ENCODE measurements at regions not wholly inside any gene's neighbourhood (a gene's known extent, or its start where the extent isn't known, plus 50 kb on each side); places are given as distances from the start of the nearest gene placed in this dataset.

GRCh38 chr1:81340239-81340638 lies 460.5 kb upstream of the ADGRL2 start:
- H3K9me3 ChIP-seq: no peaks in the 10 kb centered on the region
- no peaks in the 10 kb centered on the region for H3K27me3 ChIP-seq
- TF ChIP-seq CTCF (IDR thresholded peaks at IDR 0.05): no peak
- no peaks in the 10 kb centered on the region for H3K4me1 ChIP-seq (ENCODE audit: control insufficient read depth in 1 of 2, insufficient read depth in 1 of 2, low read depth in 1 of 2, low read length in 1 of 2)
- H3K36me3 ChIP-seq: no peaks in the 10 kb centered on the region
- H3K27ac ChIP-seq: no peak overlapping the region
- no peak overlapping the region for H3K4me3 ChIP-seq (ENCODE audit: low read depth in 1 of 2, low read length in 1 of 2)

- Histone ChIP-seq H3K27ac (no peak overlapping the region), H3K36me3 (no peaks in the 10 kb centered on the region), H3K4me3 (ENCODE audit: low read depth in 1 of 2, low read length in 1 of 2) (no peak overlapping the region), H3K27me3 (no peaks in the 10 kb centered on the region), H3K9me3 (no peaks in the 10 kb centered on the region), H3K4me1 (ENCODE audit: control insufficient read depth in 1 of 2, insufficient read depth in 1 of 2, low read depth in 1 of 2, low read length in 1 of 2) (no peaks in the 10 kb centered on the region)
- no peak for TF ChIP-seq CTCF (IDR thresholded peaks at IDR 0.05)
These were observed 463.5 kb upstream of the ADGRL2 start for GRCh38 chr1:81337226-81337625.

DNA sequence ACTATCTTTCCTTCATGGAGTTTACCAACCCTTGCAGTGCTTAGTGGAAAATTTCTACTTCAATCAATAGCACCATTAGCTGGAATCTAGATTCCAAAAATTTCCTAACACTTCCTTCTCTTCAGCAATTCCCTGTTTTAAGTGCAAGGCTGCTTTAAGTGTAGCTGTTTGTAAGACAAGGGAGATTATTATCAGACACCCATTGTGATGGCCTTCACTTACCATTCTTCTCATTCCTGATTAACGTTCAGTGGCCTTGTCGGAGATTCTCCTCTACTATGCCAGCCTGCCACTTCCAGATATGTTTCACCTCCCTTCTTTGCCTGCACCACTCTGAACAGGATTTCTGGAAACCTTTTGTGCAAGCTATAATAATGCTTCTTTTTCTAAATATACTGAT lies 464.9 kb upstream of the ADGRL2 start:
- no peaks in the 10 kb centered on the region for H3K4me1 ChIP-seq (ENCODE audit: control insufficient read depth in 1 of 2, insufficient read depth in 1 of 2, low read depth in 1 of 2, low read length in 1 of 2)
- no peak overlapping the region for H3K4me3 ChIP-seq (ENCODE audit: low read depth in 1 of 2, low read length in 1 of 2)
- H3K36me3 ChIP-seq: no peaks in the 10 kb centered on the region
- no peak for TF ChIP-seq CTCF (IDR thresholded peaks at IDR 0.05)
- no peak overlapping the region for H3K27ac ChIP-seq
- H3K9me3 ChIP-seq: no peaks in the 10 kb centered on the region
- no peaks in the 10 kb centered on the region for H3K27me3 ChIP-seq

- Histone ChIP-seq H3K36me3 (no peaks in the 10 kb centered on the region), H3K27me3 (no peaks in the 10 kb centered on the region), H3K4me3 (ENCODE audit: low read depth in 1 of 2, low read length in 1 of 2) (no peak overlapping the region), H3K4me1 (ENCODE audit: control insufficient read depth in 1 of 2, insufficient read depth in 1 of 2, low read depth in 1 of 2, low read length in 1 of 2) (no peaks in the 10 kb centered on the region), H3K9me3 (no peaks in the 10 kb centered on the region), H3K27ac (no peak overlapping the region)
- no peak for TF ChIP-seq CTCF (IDR thresholded peaks at IDR 0.05)
These were observed 470.2 kb upstream of the ADGRL2 start for GRCh38 chr1:81330521-81330920.

- Histone ChIP-seq H3K27me3 (no peaks in the 10 kb centered on the region), H3K36me3 (no peaks in the 10 kb centered on the region), H3K9me3 (no peaks in the 10 kb centered on the region), H3K27ac (no peak overlapping the region), H3K4me1 (ENCODE audit: control insufficient read depth in 1 of 2, insufficient read depth in 1 of 2, low read depth in 1 of 2, low read length in 1 of 2) (no peaks in the 10 kb centered on the region), H3K4me3 (ENCODE audit: low read depth in 1 of 2, low read length in 1 of 2) (no peak overlapping the region)
- TF ChIP-seq CTCF (IDR thresholded peaks at IDR 0.05): no peak
These were observed 470.6 kb upstream of the ADGRL2 start for GRCh38 chr1:81330111-81330510.

DNA sequence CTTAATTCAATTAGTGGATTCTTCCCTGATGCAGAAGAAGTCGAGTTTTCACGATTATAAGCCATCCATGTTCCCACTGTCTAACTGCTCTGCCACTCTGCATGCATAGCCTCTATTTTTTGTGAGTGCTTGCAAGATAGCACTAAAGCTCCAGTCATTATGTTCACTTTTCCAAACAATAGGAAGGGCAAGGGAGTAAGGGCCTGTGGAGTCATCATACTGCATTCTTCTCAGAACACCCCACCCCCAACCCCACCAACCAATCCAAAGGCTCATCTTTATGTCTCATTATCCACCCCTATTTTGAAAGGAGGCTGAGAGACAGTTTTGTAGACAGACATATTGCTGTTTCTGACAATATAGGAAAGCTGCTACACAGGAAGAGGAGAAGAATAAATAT lies 471.7 kb upstream of the ADGRL2 start:
- no peak for TF ChIP-seq CTCF (IDR thresholded peaks at IDR 0.05)
- H3K36me3 ChIP-seq: no peaks in the 10 kb centered on the region
- H3K27me3 ChIP-seq: no peaks in the 10 kb centered on the region
- no peaks in the 10 kb centered on the region for H3K4me1 ChIP-seq (ENCODE audit: control insufficient read depth in 1 of 2, insufficient read depth in 1 of 2, low read depth in 1 of 2, low read length in 1 of 2)
- no peak overlapping the region for H3K27ac ChIP-seq
- H3K4me3 ChIP-seq (ENCODE audit: low read depth in 1 of 2, low read length in 1 of 2): no peak overlapping the region
- H3K9me3 ChIP-seq: no peaks in the 10 kb centered on the region

All from neutrophil (primary cell).